HG03558 (cell line): ENCODE measurements at regions not wholly inside any gene's neighbourhood (a gene's known extent, or its start where the extent isn't known, plus 50 kb on each side); places are given as distances from the start of the nearest gene placed in this dataset.
"Not testable (repeated sequence)": the region's sequence is repeated elsewhere in the genome, so short reads cannot be mapped to it uniquely, and the experiment has no call there.

Source experiments
- ATAC-seq: cut with Tn5 transposase; IDR thresholded peaks from one replicate; pipeline ENCODE4 v1.9.1; 2021; ENCODE audit warnings: moderate number of reproducible peaks; ENCODE audit not compliant: unreplicated experiment; ENCODE audit errors: extremely low read depth

GRCh38 chr9:108047777-108048176 lies 558.2 kb upstream of the KLF4 start:
- ATAC-seq, result not testable (repeated sequence)

DNA sequence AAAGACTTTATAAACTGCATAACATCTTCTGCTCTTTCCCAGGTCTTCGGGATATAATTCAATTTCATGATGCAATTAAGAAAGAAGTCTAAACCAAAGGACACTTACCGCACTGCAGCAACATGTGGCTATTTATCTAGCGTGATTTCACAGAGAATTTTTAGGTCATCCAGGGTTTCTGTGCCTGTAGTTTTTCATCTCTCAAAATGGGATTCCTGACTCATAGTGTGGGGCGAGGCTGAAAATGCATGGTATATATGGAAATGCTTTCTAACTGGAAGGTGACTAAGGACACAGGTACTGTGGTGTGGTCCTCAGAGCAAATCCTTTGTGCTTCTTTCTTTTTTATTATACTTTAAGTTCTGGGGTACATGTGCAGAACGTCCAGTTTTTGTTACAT lies 557.7 kb upstream of the KLF4 start:
- no peak for ATAC-seq

DNA sequence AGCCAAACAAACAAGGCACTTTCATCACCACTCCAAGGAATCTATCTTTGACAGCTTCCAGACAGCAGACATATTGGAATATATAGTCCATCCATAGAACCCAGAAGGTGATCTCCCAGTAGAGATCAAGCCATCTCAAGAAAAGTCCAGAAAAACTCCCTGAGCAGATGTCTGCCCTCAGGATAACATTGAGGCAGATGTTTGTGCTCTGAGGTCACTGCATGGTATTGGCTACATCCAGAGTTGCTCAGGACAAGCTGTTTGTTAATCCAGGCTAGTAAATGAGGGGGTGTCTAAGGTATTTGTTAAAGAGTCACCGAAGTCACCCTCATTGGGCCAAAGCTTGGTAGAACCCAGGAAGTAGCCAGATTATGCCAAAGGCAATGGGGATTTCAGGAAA lies 556.3 kb upstream of the KLF4 start:
- ATAC-seq, result no peak

- no peak for ATAC-seq
Observed at GRCh38 chr9:108043585-108043984, 554.0 kb upstream of the KLF4 start.

GRCh38 chr9:108041551-108041950 lies 552.0 kb upstream of the KLF4 start:
- no peak for ATAC-seq

- ATAC-seq, result no peak
Observed at GRCh38 chr9:108040783-108041182, 551.2 kb upstream of the KLF4 start.

GRCh38 chr9:108039493-108039892 lies 549.9 kb upstream of the KLF4 start:
- no peak for ATAC-seq

DNA sequence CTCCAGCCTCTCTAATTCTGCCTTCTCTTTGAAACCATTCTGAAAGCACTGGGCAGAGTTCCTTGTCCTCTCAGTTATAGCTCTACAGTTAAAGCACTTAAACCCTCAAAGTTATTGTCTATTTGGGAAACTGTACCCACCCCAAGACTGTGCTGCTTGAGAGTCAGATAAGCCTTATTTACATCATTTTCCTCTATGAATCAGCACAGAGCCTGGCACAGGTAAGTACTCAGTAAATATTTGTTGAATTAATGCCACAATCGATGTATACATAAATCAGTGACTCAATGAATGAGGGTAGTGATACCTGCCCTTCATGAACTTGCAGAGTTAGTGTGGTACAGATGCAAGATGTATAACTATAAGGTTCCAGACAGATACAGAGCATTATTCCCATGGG lies 549.4 kb upstream of the KLF4 start:
- ATAC-seq, result no peak

GRCh38 chr9:108035487-108035886 lies 545.9 kb upstream of the KLF4 start:
- no peak for ATAC-seq

DNA sequence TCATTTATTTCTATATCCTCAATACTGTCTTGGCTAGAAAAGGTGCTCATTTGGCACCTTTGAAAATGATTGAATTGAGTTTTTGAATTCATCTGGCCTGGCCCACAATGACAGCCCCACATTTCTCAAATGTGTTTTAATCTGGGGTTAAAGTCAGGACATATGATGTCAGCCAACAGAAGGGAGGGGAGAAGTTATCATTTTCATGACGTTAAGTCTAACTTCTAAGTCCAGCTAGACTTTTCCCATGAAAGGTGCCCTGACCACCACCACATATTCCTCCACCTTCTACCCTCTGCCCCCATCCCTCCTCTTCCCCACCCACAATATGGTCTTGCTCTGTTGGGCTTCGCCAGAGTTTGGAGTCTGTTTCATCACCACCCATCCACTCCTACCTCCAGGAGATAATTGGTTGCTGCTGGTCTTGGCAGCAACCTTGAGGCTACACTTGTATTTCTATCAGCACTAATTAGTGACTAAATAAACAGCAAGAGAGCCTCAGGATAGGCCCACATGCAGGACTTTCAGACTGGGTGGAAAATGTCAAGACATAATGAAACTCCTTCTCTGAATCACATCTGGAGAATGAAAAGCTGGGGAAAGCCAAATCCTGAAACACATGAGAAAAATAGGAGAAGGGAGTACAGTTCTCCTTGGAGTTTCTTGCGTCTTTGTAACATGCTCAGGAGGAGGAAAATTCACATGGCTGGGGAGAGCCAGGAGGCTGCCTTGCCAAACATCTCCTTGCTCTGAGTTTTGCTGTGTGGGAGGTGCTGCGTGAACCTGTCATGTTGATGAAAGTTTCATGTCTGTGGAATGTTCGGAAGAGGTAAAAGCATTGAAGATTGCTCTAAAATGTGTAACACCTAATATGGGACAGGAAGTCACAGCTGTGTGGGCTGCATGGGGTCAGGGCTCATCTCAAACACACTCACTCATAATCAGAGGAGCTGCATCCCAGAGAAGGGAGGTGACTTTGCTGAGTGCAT lies 544.7 kb upstream of the KLF4 start:
- ATAC-seq, result no peak

GRCh38 chr9:108032079-108032478 lies 542.5 kb upstream of the KLF4 start:
- ATAC-seq, result not testable (repeated sequence)

GRCh38 chr9:108031221-108031620 lies 541.7 kb upstream of the KLF4 start:
- not testable (repeated sequence) for ATAC-seq

DNA sequence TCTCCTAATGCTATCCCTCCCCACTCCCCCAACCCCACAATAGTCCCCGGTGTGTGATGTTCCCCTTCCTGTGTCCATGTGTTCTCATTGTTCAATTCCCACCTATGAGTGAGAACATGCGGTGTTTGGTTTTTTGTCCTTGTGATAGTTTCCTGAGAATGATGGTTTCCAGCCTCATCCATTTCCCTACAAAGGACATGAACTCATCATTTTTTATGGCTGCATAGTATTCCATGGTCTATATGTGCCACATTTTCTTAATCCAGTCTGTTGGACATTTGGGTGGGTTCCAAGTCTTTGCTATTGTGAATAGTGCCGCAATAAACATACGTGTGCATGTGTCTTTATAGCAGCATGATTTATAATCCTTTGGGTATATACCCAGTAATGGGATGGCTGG lies 537.1 kb upstream of the KLF4 start:
- ATAC-seq, result not testable (repeated sequence)

DNA sequence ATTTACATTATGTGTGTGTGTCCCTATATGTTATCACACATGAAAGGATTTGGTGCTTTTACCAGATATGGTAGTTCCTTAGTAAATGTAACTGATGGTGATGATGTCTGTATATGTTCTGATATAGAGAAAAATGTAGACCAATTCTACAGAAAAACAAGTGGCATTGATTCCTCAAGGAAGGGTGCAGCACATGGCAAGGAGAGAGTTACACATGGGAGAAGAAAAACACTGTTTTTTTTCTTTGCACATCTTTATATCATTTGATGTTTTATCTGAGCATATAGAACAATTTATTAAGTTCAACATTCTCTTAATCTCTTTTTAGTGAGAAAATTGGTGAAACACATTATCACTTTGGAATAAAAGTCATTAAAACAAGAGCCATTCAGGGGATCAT lies 535.0 kb upstream of the KLF4 start:
- no peak for ATAC-seq

GRCh38 chr9:108022246-108022935 lies 532.8 kb upstream of the KLF4 start:
- no peak for ATAC-seq

DNA sequence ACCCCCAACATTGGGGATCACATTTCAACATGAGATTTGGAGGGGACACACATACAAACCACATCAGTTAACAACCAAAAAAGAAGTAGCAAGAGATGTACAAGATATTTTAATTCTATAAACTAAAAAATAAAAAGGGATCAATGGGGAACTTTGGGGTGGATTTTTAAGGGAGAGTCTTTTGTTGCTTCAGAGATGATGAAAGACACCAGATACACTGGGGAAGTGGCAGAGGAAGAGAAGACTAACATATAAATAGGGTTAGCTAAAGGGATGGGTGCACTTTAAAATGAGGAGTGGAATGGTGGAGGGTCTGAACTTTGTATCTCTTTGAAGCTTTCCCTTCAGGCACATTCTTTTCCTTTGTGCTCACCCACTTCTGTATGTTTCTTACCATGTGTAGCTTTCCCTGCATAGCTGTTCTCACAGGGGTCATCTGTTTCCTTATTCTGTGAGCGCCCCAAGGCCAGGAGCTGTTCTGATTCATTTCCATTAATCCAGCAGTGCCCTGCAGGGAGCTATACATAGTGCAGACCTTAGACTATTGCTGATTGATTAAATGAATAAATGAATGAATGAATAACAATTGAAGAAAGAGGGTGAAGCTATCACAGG lies 531.6 kb upstream of the KLF4 start:
- no peak for ATAC-seq

DNA sequence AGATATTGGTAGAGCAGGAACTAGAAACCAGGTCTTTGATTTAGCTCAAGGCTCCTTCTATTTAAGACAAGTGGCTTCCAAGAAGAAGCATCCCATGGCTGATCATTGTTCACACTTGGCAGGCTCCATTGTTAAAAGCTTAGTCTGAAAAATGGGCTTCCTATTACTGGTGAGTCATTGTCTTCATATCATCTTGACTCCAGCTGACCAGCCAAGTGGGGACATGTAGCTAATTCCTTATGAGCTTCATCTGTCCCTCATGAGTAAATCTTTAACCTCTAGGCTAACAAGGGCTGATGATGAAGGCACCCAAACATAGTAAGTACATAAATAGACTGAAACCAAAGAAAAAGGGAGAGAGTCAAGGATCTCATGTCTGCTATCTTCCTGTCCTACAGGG lies 530.3 kb upstream of the KLF4 start:
- ATAC-seq, result no peak

DNA sequence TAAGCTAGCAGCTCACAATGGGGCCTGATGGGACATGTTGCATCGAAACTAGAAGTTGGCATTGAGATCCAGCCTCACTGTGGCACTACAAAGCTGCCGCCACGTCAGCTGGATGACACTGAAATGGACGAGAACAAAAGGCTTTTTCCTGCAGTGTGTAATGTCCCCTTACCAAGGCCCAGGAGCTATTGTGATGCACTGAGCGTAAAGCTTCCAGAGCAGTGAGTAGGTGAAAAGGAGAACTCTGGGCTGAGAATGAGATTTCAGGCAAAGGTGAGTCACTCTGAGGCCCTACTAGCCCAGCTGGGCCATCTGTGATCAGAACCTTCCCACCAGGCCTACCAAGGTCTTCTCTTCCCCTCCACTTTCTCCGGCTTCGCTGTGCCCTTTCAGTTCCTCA lies 528.1 kb upstream of the KLF4 start:
- ATAC-seq, result no peak

- ATAC-seq, result no peak
Observed at GRCh38 chr9:108016446-108016845, 526.9 kb upstream of the KLF4 start.

DNA sequence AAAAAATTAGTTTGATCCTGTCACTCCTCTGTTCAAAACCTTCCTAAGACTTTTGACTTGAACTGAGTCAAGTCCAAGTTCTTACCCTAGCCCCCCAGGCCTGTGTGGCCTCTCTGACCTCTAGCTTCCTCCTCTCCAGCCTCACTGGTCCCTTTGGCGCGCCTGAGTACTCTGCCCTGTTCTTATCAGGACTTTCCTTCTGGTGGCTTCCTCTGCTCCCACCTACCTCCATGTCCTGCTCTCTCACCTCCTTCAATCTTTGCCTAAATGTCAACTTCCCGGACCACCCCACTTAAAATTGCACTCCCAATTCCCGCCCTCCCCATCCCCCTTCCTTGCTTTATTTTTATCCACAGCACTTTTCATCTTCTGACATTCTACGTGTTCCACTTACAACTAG lies 526.1 kb upstream of the KLF4 start:
- no peak for ATAC-seq

DNA sequence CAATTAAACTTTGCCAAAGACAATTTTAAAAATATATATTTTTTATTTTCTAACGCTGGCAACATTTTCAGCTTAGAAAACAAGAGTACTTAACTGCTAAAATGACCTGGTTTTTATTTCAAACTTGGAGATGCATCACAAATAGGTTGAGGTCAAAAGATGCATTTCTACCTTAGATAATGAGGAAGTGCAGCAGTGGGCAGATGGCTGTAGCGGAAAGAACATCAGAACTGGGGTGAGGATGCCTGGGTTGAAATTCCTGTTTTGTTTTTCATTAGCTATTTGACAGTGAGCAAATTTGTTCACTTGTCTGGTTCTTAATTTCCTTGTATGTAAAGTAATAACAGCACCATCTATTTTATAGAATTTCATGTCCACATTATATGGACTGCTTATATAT lies 524.8 kb upstream of the KLF4 start:
- ATAC-seq, result no peak
